K562 (cell line): ENCODE measurements at regions not wholly inside any gene's neighbourhood (a gene's known extent, or its start where the extent isn't known, plus 50 kb on each side); places are given as distances from the start of the nearest gene placed in this dataset.
"Not testable (repeated sequence)": the region's sequence is repeated elsewhere in the genome, so short reads cannot be mapped to it uniquely, and the experiment has no call there.

Experiments
- ATAC-seq: fragments of 200-7000 bp; cut with Tn5 transposase; 3 replicates; pipeline ENCODE4 v1.9.1; 2020; ENCODE audit warnings: moderate library complexity
- BruUV-seq: library from RNA; stranded (reverse); fragments of 400-500 nt; replicated peaks from 2 replicates; lab custom pipeline; 2021; lab: Mats Ljungman, UMichigan
- CTCF ChIA-PET: fragments of 300-600 bp; formaldehyde crosslinking; extraction: SDS; loops from one replicate; lab custom pipeline; 2021; ENCODE audit warnings: low intra/inter-chr PET ratio; lab: Yijun Ruan, JAX
- POLR2A ChIA-PET: fragments of 300-600, 350-650 bp; sonication (Branson Sonifier 250); formaldehyde crosslinking; extraction: SDS; loops from one replicate; lab custom pipeline; 2021; ENCODE audit warnings: antibody characterized with exemption, inconsistent platforms; lab: Yijun Ruan, JAX
- DNase-seq, 4 experiments: peaks; one replicate each; pipeline versions ENCODE4 v3.0.0 to v3.0.0-alpha.2; 2011 to 2018; ENCODE audit warnings: low spot score in 3 of 4, mixed read lengths in 3 of 4; ENCODE audit errors: extremely low read depth in 1 of 4
- FAIRE-seq: peaks from 2 replicates; lab custom pipeline; 2011; peaks lifted over from hg19 to GRCh38; lab: Jason Lieb, UNC
- H2AFZ ChIP-seq: 2 replicates; pipeline ENCODE4 v1.6.0; 2011; ENCODE audit warnings: low read depth, low read length, control low read depth, inconsistent platforms
- H3K27ac ChIP-seq: fragments of 200-600 bp; 3 replicates; pipeline ENCODE4 v1.8.0; 2011; ENCODE audit warnings: low read depth, mild to moderate bottlenecking, control low read depth, inconsistent platforms, low read length, moderate library complexity, mixed read lengths; ENCODE audit errors: extremely low read depth
- H3K27me3 ChIP-seq, 2 experiments: fragments of 300-600 bp in 1 of 2; 2 replicates in 1 of 2; 3 replicates in 1 of 2; pipeline versions ENCODE4 v1.6.0 to v1.8.0; 2011; ENCODE audit warnings: inconsistent platforms in 2 of 2, low read length in 2 of 2, mild to moderate bottlenecking in 1 of 2, mixed read lengths in 1 of 2, moderate library complexity in 1 of 2; ENCODE audit not compliant: control insufficient read depth in 2 of 2, insufficient read depth in 2 of 2
- H3K36me3 ChIP-seq: fragments of 300-600 bp; 3 replicates; pipeline ENCODE4 v1.8.0; 2011; ENCODE audit warnings: mild to moderate bottlenecking, low read length, inconsistent platforms; ENCODE audit not compliant: control insufficient read depth, insufficient read depth
- H3K4me1 ChIP-seq, 2 experiments: fragments of 200-600 bp in 1 of 2; replicated peaks in 1 of 2; 2 replicates in 1 of 2; 3 replicates in 1 of 2; pipeline versions ENCODE4 v1.5.1 to v1.8.0; 2011; ENCODE audit warnings: inconsistent platforms in 2 of 2, low read length in 2 of 2, mild to moderate bottlenecking in 1 of 2, mixed read lengths in 1 of 2, moderate library complexity in 1 of 2; ENCODE audit not compliant: control insufficient read depth in 2 of 2, insufficient read depth in 2 of 2
- H3K4me2 ChIP-seq: 2 replicates; pipeline ENCODE4 v1.6.1; 2011; ENCODE audit warnings: low read length, control low read depth, inconsistent platforms, mixed read lengths; ENCODE audit not compliant: insufficient read depth
- H3K4me3 ChIP-seq: fragments of 200-600 bp; sonication (generic), shearing (Covaris generic); 2 replicates; pipeline ENCODE4 v1.5.1; 2016; ENCODE audit warnings: control low read depth, inconsistent platforms
- H3K79me2 ChIP-seq: fragments of 200-600 bp; 3 replicates; pipeline ENCODE4 v1.8.0; 2011; ENCODE audit warnings: low read length, inconsistent platforms; ENCODE audit not compliant: control insufficient read depth, insufficient read depth
- H3K9ac ChIP-seq, 2 experiments: 2 replicates each; pipeline versions ENCODE4 v1.6.0 to v1.6.1; 2011; ENCODE audit warnings: low read depth in 2 of 2, low read length in 2 of 2, control low read depth in 1 of 2, inconsistent platforms in 1 of 2, mild to moderate bottlenecking in 1 of 2, mixed read lengths in 1 of 2; ENCODE audit not compliant: insufficient read depth in 1 of 2
- H3K9me1 ChIP-seq: one replicate; pipeline ENCODE4 v1.6.0; 2011; ENCODE audit warnings: inconsistent platforms, mild to moderate bottlenecking, low read length, moderate library complexity; ENCODE audit not compliant: control insufficient read depth, insufficient read depth
- H3K9me3 ChIP-seq: replicated peaks from 2 replicates; pipeline ENCODE4 v1.5.1; 2011; ENCODE audit warnings: low read depth, low read length, inconsistent platforms; ENCODE audit not compliant: control insufficient read depth, insufficient read depth
- H4K20me1 ChIP-seq: replicated peaks from 2 replicates; pipeline ENCODE4 v1.6.1; 2011; ENCODE audit warnings: low read length, inconsistent platforms, mixed read lengths; ENCODE audit not compliant: control insufficient read depth, insufficient read depth
- GABPB2 ChIP-seq: fragments of 250-450 bp; sonication (Bioruptor Pico); conservative IDR thresholded peaks from 2 replicates; pipeline ENCODE4 v1.5.1; 2021; ENCODE audit warnings: mild to moderate bottlenecking
- HDAC3 ChIP-seq: fragments of 450-650 bp; IDR thresholded peaks from 2 replicates; pipeline ENCODE4 v1.6.1; 2018; ENCODE audit warnings: borderline replicate concordance, mild to moderate bottlenecking, moderate library complexity; ENCODE audit not compliant: partially characterized antibody
- RFX1 ChIP-seq: fragments of 450-650 bp; IDR thresholded peaks from 2 replicates; pipeline ENCODE4 v1.6.1; 2016; ENCODE audit warnings: mild to moderate bottlenecking, moderate library complexity
- ZNF408 ChIP-seq: fragments of 250-450 bp; sonication (Bioruptor Pico); IDR thresholded peaks from 2 replicates; pipeline ENCODE4 v1.4.0; 2020; ENCODE audit warnings: low read depth, mild to moderate bottlenecking, moderate library complexity
- WGBS: fragments of 100-300 bp; shearing (Covaris generic); methylation state at CpG from one replicate; pipeline ENCODE4 v1.1.6; 2016; ENCODE audit warnings: low coverage, mixed read lengths; ENCODE audit not compliant: insufficient coverage; ENCODE audit errors: missing lambda C conversion rate; 5-methylcytosine and 5-hydroxymethylcytosine counted together
- in situ Hi-C: fragments of 300-500 bp; cut with MboI; formaldehyde crosslinking; loops from 4 replicates; pipeline ENCODE4 v1.15.0; 2018; ENCODE audit warnings: inconsistent platforms, mixed read lengths
- intact Hi-C: fragments of 100-400 bp; cut with micrococcal nuclease; formaldehyde crosslinking; loops from 2 replicates; pipeline ENCODE4 v1.14.2; 2022

DNA sequence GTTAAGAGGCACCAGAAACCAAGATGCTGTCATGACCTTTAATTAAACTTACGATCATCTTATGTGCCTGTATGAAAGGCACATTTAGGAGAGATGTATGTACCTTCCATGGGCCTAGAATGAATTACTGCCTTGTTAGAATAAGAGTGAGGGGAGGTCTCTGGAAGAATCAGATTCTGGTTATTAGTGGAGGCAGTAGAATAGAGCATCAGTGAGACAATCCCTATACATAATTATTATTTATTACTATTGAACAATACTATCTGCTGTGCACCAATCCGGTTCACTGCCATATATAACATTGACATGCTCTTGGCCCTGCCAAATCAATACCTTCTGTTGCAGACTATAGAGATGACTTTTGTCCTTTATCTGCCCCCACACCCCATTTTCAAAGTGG, 776.5 kb downstream of the DHX35 start:
- 3% methylated on average over 2 of the region's 2 CpGs for WGBS
- Histone ChIP-seq H3K4me1 (no peaks in the 10 kb centered on the region), H3K9me1 (no peaks in the 10 kb centered on the region), H3K27ac (no peak overlapping the region), H3K9me3 (no peaks in the 10 kb centered on the region; the same call in 1 of the 2 replicates), H3K36me3 (no peaks in the 10 kb centered on the region), H4K20me1 (no peaks in the 10 kb centered on the region), H3K4me2 (no peak overlapping the region), H2AFZ (no peak overlapping the region), H3K9ac (no peak overlapping the region), H3K79me2 (no peaks in the 10 kb centered on the region), H3K4me3 (no peak overlapping the region), H3K27me3 (no peaks in the 10 kb centered on the region)
- ChIA-PET POLR2A (no interaction called here), CTCF (no interaction called here)
- no peak for ATAC-seq
- no peak for DNase-seq
- intact Hi-C loops, result no loop called here
- in situ Hi-C loops, result no loop called here
- no peak for TF ChIP-seq ZNF408 (CRISPR knock-in tag)
- BruUV-seq, result no TSS peak
- FAIRE-seq, result no peak

DNA sequence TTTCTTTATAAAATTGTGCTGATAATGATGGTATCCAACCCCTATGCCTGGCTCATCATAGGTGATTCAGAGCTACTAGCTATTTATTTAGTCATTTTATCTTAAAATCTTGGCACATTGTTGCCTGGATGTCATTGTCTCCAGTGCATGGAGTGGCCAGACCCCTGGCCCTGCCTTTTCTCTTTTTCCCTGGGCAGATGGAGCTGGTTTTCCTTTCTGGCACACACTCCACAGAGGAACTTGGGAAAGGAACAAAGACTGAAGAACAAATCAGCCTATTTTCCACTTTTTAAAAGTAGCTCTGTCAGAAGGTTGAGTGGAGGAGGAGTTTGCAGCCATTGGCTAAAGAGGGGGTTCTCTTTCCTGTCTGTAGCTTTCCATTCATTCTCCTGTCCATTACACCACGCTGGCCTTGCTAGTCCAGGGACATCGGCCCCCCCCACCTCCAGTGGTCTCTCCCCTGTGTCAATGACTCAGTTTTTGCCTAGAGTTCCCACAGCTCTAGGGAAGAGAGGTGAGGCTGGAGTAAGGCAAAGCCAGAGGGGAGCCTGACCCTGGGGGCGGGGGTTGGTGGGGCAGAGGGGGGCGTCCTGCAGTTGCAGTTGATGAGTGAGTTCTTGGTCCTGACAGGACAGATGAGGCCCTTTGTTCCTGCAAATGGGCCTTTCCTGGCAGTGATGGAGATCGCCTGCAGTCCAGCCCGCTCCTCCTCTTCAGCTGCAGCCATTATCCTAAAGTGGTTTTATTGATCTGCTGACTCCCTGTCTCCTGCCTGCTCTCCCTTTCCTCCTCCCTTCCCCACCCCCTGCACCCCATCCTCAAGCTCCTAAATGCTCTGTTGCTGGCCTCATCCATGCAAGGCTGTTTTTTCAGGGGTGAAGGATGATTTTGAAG, 774.5 kb downstream of the DHX35 start:
- no peaks in the 10 kb centered on the region for H3K79me2 ChIP-seq
- WGBS, result 0% methylated on average over 5 of the region's 6 CpGs
- no peaks in the 10 kb centered on the region for H3K9me1 ChIP-seq
- no peak for DNase-seq
- no peaks in the 10 kb centered on the region; the same call in 1 of the 2 replicates for H3K9me3 ChIP-seq
- in situ Hi-C loops (no loop called here), intact Hi-C loops (no loop called here)
- ChIA-PET CTCF (no interaction called here), POLR2A (interaction anchor here (0.6 kb wide), 1 partner anchor 264 kb away, joined by 3 read pairs; no protein-coding TSS in a partner anchor)
- H3K27ac ChIP-seq, result no peak overlapping the region
- no peak for FAIRE-seq
- H3K4me3 ChIP-seq, result no peak overlapping the region
- no peaks in the 10 kb centered on the region for H3K4me1 ChIP-seq
- ATAC-seq, result no peak
- no peak overlapping the region for H3K9ac ChIP-seq
- no peak overlapping the region for H2AFZ ChIP-seq
- H3K36me3 ChIP-seq, result no peaks in the 10 kb centered on the region
- H3K4me2 ChIP-seq, result no peak overlapping the region
- H4K20me1 ChIP-seq, result no peaks in the 10 kb centered on the region
- no peak for TF ChIP-seq HDAC3
- TF ChIP-seq GABPB2 (CRISPR knock-in tag), result no peak
- no peak for TF ChIP-seq RFX1
- no peaks in the 10 kb centered on the region for H3K27me3 ChIP-seq
- BruUV-seq, result no TSS peak

DNA sequence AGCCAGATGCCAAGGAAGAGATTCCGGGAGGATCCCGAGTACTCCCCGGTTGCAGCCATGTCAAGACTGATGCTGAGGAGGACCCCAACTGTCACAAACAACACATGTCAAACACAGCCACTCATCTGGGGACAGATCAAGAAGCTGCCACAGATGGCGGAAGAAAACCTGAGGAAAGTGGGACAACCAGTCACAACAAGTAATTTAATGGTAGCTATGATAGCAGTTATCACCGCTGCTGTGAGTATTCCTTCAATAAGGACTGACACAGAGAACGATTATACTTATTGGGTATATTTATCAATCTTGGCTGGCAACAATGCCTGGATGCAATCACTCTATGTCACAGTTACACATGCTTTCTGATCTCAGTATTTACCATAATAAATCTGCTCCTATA, 763.4 kb downstream of the DHX35 start:
- H3K9me3 ChIP-seq, ATAC-seq, H3K27me3 ChIP-seq, H3K9ac ChIP-seq, BruUV-seq, H3K36me3 ChIP-seq, DNase-seq, in situ Hi-C loops, H3K4me1 ChIP-seq, intact Hi-C loops, H3K27ac ChIP-seq, H3K4me2 ChIP-seq, H3K79me2 ChIP-seq, FAIRE-seq, H3K4me3 ChIP-seq, POLR2A ChIA-PET, H3K9me1 ChIP-seq, H4K20me1 ChIP-seq, CTCF ChIA-PET, H2AFZ ChIP-seq: not testable (repeated sequence)
- 0% methylated on average over 4 of the region's 6 CpGs for WGBS
